Endothelial cell of umbilical vein (primary cell): ENCODE measurements at regions not wholly inside any gene's neighbourhood (a gene's known extent, or its start where the extent isn't known, plus 50 kb on each side); places are given as distances from the start of the nearest gene placed in this dataset.

Source experiments
- BruUV-seq: library from RNA; stranded (reverse); fragments of 400-500 nt; replicated peaks from 2 replicates; lab custom pipeline; 2021; lab: Mats Ljungman, UMichigan
- CTCF ChIA-PET: fragments of 300-600, 350-600 bp; sonication (Branson Sonifier 250); formaldehyde crosslinking; loops from one replicate; lab custom pipeline; 2021; ENCODE audit warnings: antibody characterized with exemption, inconsistent platforms; lab: Charles Lee
- POLR2A ChIA-PET: fragments of 300-600, 350-600 bp; sonication (Branson Sonifier 250); formaldehyde crosslinking; loops from one replicate; lab custom pipeline; 2021; ENCODE audit warnings: antibody characterized with exemption, inconsistent platforms; lab: Charles Lee
- DNase-seq: peaks from one replicate; pipeline ENCODE4 v3.0.0-alpha.2; 2011; ENCODE audit warnings: low read depth, low spot score
- FAIRE-seq: peaks from 2 replicates; lab custom pipeline; 2011; peaks lifted over from hg19 to GRCh38; lab: Jason Lieb, UNC
- H2AFZ ChIP-seq: 2 replicates; pipeline ENCODE4 v1.6.0; 2012; ENCODE audit warnings: low read depth, low read length, control low read depth, inconsistent platforms
- H3K27ac ChIP-seq: 2 replicates; pipeline ENCODE4 v1.5.1; 2011; ENCODE audit warnings: low read depth, mild to moderate bottlenecking, control low read depth, low read length, moderate library complexity; ENCODE audit not compliant: insufficient read depth
- H3K27me3 ChIP-seq, 2 experiments: 2 replicates each; pipeline versions ENCODE4 v1.6.0 to v1.6.1; 2011; ENCODE audit warnings: low read length in 2 of 2, mixed read lengths in 1 of 2; ENCODE audit not compliant: control insufficient read depth in 2 of 2, insufficient read depth in 2 of 2
- H3K36me3 ChIP-seq, 2 experiments: 2 replicates in 1 of 2; 3 replicates in 1 of 2; pipeline ENCODE4 v1.5.1; 2011; ENCODE audit warnings: low read length in 2 of 2, mild to moderate bottlenecking in 1 of 2, moderate library complexity in 1 of 2; ENCODE audit not compliant: control insufficient read depth in 2 of 2, insufficient read depth in 2 of 2; ENCODE audit errors: extremely low read depth in 1 of 2
- H3K4me1 ChIP-seq: 3 replicates; pipeline ENCODE4 v1.5.1; 2011; ENCODE audit warnings: mild to moderate bottlenecking, low read length; ENCODE audit not compliant: control insufficient read depth, insufficient read depth; ENCODE audit errors: extremely low read depth
- H3K4me2 ChIP-seq: 2 replicates; pipeline ENCODE4 v1.6.1; 2011; ENCODE audit warnings: low read length, control low read depth, mixed read lengths; ENCODE audit not compliant: insufficient read depth
- H3K4me3 ChIP-seq, 3 experiments: fragments of 200-600 bp in 1 of 3; sonication (generic), shearing (Covaris generic) in 1 of 3; replicated peaks in 1 of 3; 2 replicates each; pipeline ENCODE4 v1.5.1; 2011 to 2016; ENCODE audit warnings: control low read depth in 3 of 3, low read length in 3 of 3, mild to moderate bottlenecking in 2 of 3, inconsistent platforms in 1 of 3, low read depth in 1 of 3, moderate library complexity in 1 of 3; ENCODE audit not compliant: insufficient read depth in 1 of 3
- H3K79me2 ChIP-seq: 2 replicates; pipeline ENCODE4 v1.6.0; 2012; ENCODE audit warnings: low read length, inconsistent platforms; ENCODE audit not compliant: control insufficient read depth, insufficient read depth
- H3K9ac ChIP-seq: replicated peaks from 2 replicates; pipeline ENCODE3; 2011; ENCODE audit warnings: low read length, control low read depth; ENCODE audit not compliant: insufficient read depth; ENCODE audit errors: extremely low read depth
- H3K9me1 ChIP-seq: replicated peaks from 3 replicates; pipeline ENCODE4 v1.6.0; 2011; ENCODE audit warnings: mild to moderate bottlenecking, low read length; ENCODE audit not compliant: control insufficient read depth, insufficient read depth; ENCODE audit errors: extremely low read depth
- H3K9me3 ChIP-seq: replicated peaks from 2 replicates; pipeline ENCODE4 v1.5.1; 2012; ENCODE audit warnings: low read length, inconsistent platforms; ENCODE audit not compliant: control insufficient read depth, insufficient read depth
- H4K20me1 ChIP-seq: replicated peaks from 2 replicates; pipeline ENCODE3; 2011; ENCODE audit warnings: mild to moderate bottlenecking, low read length; ENCODE audit not compliant: control insufficient read depth, insufficient read depth; ENCODE audit errors: extremely low read depth
- CTCF ChIP-seq, 2 donors: IDR thresholded peaks; 1 replicate in 1 of 2; 2 replicates in 1 of 2; pipeline ENCODE4 v1.5.1; 2011; ENCODE audit warnings: low read length in 2 of 2, mild to moderate bottlenecking in 2 of 2, moderate library complexity in 2 of 2, control low read depth in 1 of 2, inconsistent platforms in 1 of 2, low read depth in 1 of 2; ENCODE audit not compliant: insufficient read depth in 1 of 2; ENCODE audit errors: extremely low read depth in 1 of 2
- FOS ChIP-seq: IDR thresholded peaks from 2 replicates; pipeline ENCODE4 v1.6.1; 2011; ENCODE audit warnings: mild to moderate bottlenecking, low read length, moderate library complexity, borderline replicate concordance; ENCODE audit not compliant: insufficient read depth
- GATA2 ChIP-seq: IDR thresholded peaks from 2 replicates; pipeline ENCODE4 v1.7.0; 2011; ENCODE audit warnings: low read depth, mild to moderate bottlenecking, moderate library complexity, mixed read lengths, low read length; ENCODE audit not compliant: insufficient read length, insufficient read depth
- MAX ChIP-seq: IDR thresholded peaks from 2 replicates; pipeline ENCODE4 v1.6.1; 2011; ENCODE audit not compliant: insufficient read depth, insufficient read length
- MYC ChIP-seq: IDR thresholded peaks from one replicate; pipeline ENCODE4 v1.6.1; 2011; ENCODE audit warnings: mild to moderate bottlenecking, low read depth, low read length
- POLR2A ChIP-seq: IDR thresholded peaks from 2 replicates; pipeline ENCODE4 v1.6.1; 2012; ENCODE audit warnings: low read depth, mild to moderate bottlenecking, control low read depth, low read length
- POLR2AphosphoS5 ChIP-seq: IDR thresholded peaks from 2 replicates; pipeline ENCODE4 v1.6.1; 2012; ENCODE audit warnings: low read depth, mild to moderate bottlenecking, control low read depth, low read length, moderate library complexity; ENCODE audit not compliant: insufficient read depth
- dilution Hi-C: fragments of 300-500 bp; cut with MboI; formaldehyde crosslinking; loops from one replicate; pipeline ENCODE4 v1.15.0; 2019; ENCODE audit warnings: low sequenced_read_pairs; ENCODE audit not compliant: extremely low pct_ligation_motif_present
- intact Hi-C: fragments of 100-400 bp; cut with micrococcal nuclease; formaldehyde crosslinking; loops from one replicate; pipeline ENCODE4 v1.10.0; 2022

- no TSS peak for BruUV-seq
- FAIRE-seq: no peak
- H2AFZ ChIP-seq: no peak overlapping the region
- H3K4me3 ChIP-seq: no peak overlapping the region
- no peaks in the 10 kb centered on the region for H3K36me3 ChIP-seq
- no peak for DNase-seq
- dilution Hi-C loops: no loop called here
- H3K9ac ChIP-seq: no peak overlapping the region
- no peaks in the 10 kb centered on the region for H3K4me1 ChIP-seq
- H4K20me1 ChIP-seq: no peaks in the 10 kb centered on the region
- no peaks in the 10 kb centered on the region for H3K79me2 ChIP-seq
- H3K9me1 ChIP-seq: no peaks in the 10 kb centered on the region
- ChIA-PET CTCF (no interaction called here), POLR2A (no interaction called here)
- intact Hi-C loops: no loop called here
- no peak for TF ChIP-seq POLR2A
- TF ChIP-seq MAX: no peak
- TF ChIP-seq CTCF (IDR thresholded peaks at IDR 0.05; ENCODE audit: extremely low read depth in 1 of 2, insufficient read depth in 1 of 2, low read depth in 1 of 2, low read length in 2 of 2): no peak
- no peak for TF ChIP-seq FOS
- no peak for TF ChIP-seq POLR2AphosphoS5
- TF ChIP-seq MYC: no peak
- no peak for TF ChIP-seq GATA2
- H3K27me3 ChIP-seq: no peaks in the 10 kb centered on the region
- no peak overlapping the region for H3K27ac ChIP-seq
- H3K9me3 ChIP-seq: peaks cover 5% of the 10 kb centered on the region
- no peak overlapping the region for H3K4me2 ChIP-seq
These were observed 229.2 kb upstream of the LRTM1 start for GRCh38 chr3:55156851-55157650.
